Natural killer cell (primary cell): ENCODE measurements at regions not wholly inside any gene's neighbourhood (a gene's known extent, or its start where the extent isn't known, plus 50 kb on each side); places are given as distances from the start of the nearest gene placed in this dataset.

Experiments
- ATAC-seq, 3 donors: fragments of 150-1000 bp in 2 of 3; fragments of 200-7000 bp in 1 of 3; cut with Tn5 transposase; 1 replicate in 1 of 3; 2 replicates in 2 of 3; pipeline ENCODE4 v1.10.0; 2021; ENCODE audit warnings: mild to moderate bottlenecking in 2 of 3, moderate library complexity in 2 of 3
- DNase-seq, 2 donors: peaks; one replicate each; pipeline versions ENCODE4 v3.0.0 to v3.0.0-alpha.2; 2013 to 2021; ENCODE audit warnings: mixed read lengths in 1 of 2
- H3K27ac ChIP-seq: one replicate; pipeline ENCODE4 v1.5.1; 2013; ENCODE audit warnings: mild to moderate bottlenecking, low read length
- H3K27me3 ChIP-seq: one replicate; pipeline ENCODE4 v1.6.1; 2013; ENCODE audit warnings: low read length; ENCODE audit not compliant: control insufficient read depth, insufficient read depth
- H3K36me3 ChIP-seq: one replicate; pipeline ENCODE4 v1.6.1; 2013; ENCODE audit warnings: low read length; ENCODE audit not compliant: control insufficient read depth, insufficient read depth
- H3K4me1 ChIP-seq: one replicate; pipeline ENCODE4 v1.6.1; 2013; ENCODE audit warnings: low read length; ENCODE audit not compliant: control insufficient read depth, insufficient read depth
- H3K4me3 ChIP-seq: one replicate; pipeline ENCODE4 v1.5.1; 2013; ENCODE audit warnings: low read length
- H3K9me3 ChIP-seq: one replicate; pipeline ENCODE4 v1.6.1; 2013; ENCODE audit warnings: low read length; ENCODE audit not compliant: control insufficient read depth, insufficient read depth
- H3K27ac Mint-ChIP-seq, 2 donors: one replicate each; pipeline ENCODE4 v1.8.0; 2022; ENCODE audit warnings: mild to moderate bottlenecking in 2 of 2, mixed read lengths in 2 of 2, moderate library complexity in 1 of 2
- H3K27me3 Mint-ChIP-seq, 2 donors: one replicate each; pipeline ENCODE4 v1.8.0; 2022; ENCODE audit warnings: low read depth in 2 of 2, mixed read lengths in 2 of 2
- H3K36me3 Mint-ChIP-seq: one replicate; pipeline ENCODE4 v1.8.0; 2022; ENCODE audit warnings: mixed read lengths
- H3K4me1 Mint-ChIP-seq, 2 donors: one replicate each; pipeline ENCODE4 v1.8.0; 2022; ENCODE audit warnings: mixed read lengths in 2 of 2
- H3K4me3 Mint-ChIP-seq: one replicate; pipeline ENCODE4 v1.8.0; 2022; ENCODE audit warnings: mild to moderate bottlenecking, moderate library complexity, mixed read lengths
- H3K9me3 Mint-ChIP-seq, 2 donors: one replicate each; pipeline ENCODE4 v1.8.0; 2022; ENCODE audit warnings: mixed read lengths in 2 of 2
- CTCF ChIP-seq: fragments of 200-600 bp; IDR thresholded peaks from one replicate; pipeline ENCODE4 v1.8.0; 2022; ENCODE audit warnings: antibody characterized with exemption
- WGBS: methylation state at CpG from one replicate; pipeline ENCODE4 v1.1.7; 2013; ENCODE audit warnings: missing lambda C conversion rate; ENCODE audit not compliant: insufficient coverage; 5-methylcytosine and 5-hydroxymethylcytosine counted together
- intact Hi-C: fragments of 100-400 bp; cut with micrococcal nuclease; formaldehyde crosslinking; loops from one replicate; pipeline ENCODE4 v1.14.2; 2022

- Mint-ChIP-seq H3K4me3 (no peak overlapping the region), H3K9me3 (peaks cover 12 to 18% of the 10 kb centered on the region in 2 donors), H3K36me3 (no peaks in the 10 kb centered on the region), H3K27ac (no peak overlapping the region), H3K4me1 (no peaks in the 10 kb centered on the region), H3K27me3 (no peaks in the 10 kb centered on the region)
- no peaks in the 10 kb centered on the region for H3K27me3 ChIP-seq
- 83% methylated on average over 1 of the region's 2 CpGs for WGBS
- H3K4me1 ChIP-seq, result no peaks in the 10 kb centered on the region
- H3K27ac ChIP-seq, result no peak overlapping the region
- ATAC-seq (no peak), DNase-seq (no peak)
- no peaks in the 10 kb centered on the region for H3K36me3 ChIP-seq
- no peak overlapping the region for H3K4me3 ChIP-seq
- intact Hi-C loops, result no loop called here
- no peak for TF ChIP-seq CTCF
- peaks cover 7% of the 10 kb centered on the region for H3K9me3 ChIP-seq
Measured at GRCh38 chr4:181798536-181798935, 444.7 kb upstream of the TENM3 start.

- 94% methylated on average over 10 of the region's 10 CpGs for WGBS
Measured at GRCh38 chr4:181799561-181800069, 443.6 kb upstream of the TENM3 start.

GRCh38 chr4:181802207-181802606, 441.0 kb upstream of the TENM3 start:
- intact Hi-C loops, result no loop called here
- 80% methylated on average over 1 of the region's 2 CpGs for WGBS
- no peaks in the 10 kb centered on the region for H3K36me3 Mint-ChIP-seq
- DNase-seq (no peak), ATAC-seq (no peak)
- Histone ChIP-seq H3K36me3 (no peaks in the 10 kb centered on the region), H3K4me1 (no peaks in the 10 kb centered on the region), H3K27ac (no peak overlapping the region), H3K9me3 (peaks cover 3% of the 10 kb centered on the region), H3K27me3 (no peaks in the 10 kb centered on the region), H3K4me3 (no peak overlapping the region)
- no peaks in the 10 kb centered on the region for H3K4me1 Mint-ChIP-seq
- peaks cover 9 to 14% of the 10 kb centered on the region in 2 donors for H3K9me3 Mint-ChIP-seq
- H3K27ac Mint-ChIP-seq, result no peak overlapping the region
- no peak overlapping the region for H3K4me3 Mint-ChIP-seq
- H3K27me3 Mint-ChIP-seq, result no peaks in the 10 kb centered on the region
- no peak for TF ChIP-seq CTCF

More at GRCh38 chr4:181799561-181800069, 443.6 kb upstream of the TENM3 start:
- Histone ChIP-seq H3K9me3 (peaks cover 7% of the 10 kb centered on the region), H3K4me1 (no peaks in the 10 kb centered on the region), H3K27ac (no peak overlapping the region), H3K4me3 (no peak overlapping the region), H3K36me3 (no peaks in the 10 kb centered on the region), H3K27me3 (no peaks in the 10 kb centered on the region)
- Mint-ChIP-seq H3K4me3 (no peak overlapping the region), H3K27me3 (no peaks in the 10 kb centered on the region), H3K36me3 (no peaks in the 10 kb centered on the region), H3K4me1 (no peaks in the 10 kb centered on the region), H3K9me3 (peaks cover 12 to 18% of the 10 kb centered on the region in 2 donors), H3K27ac (no peak overlapping the region)
- no peak for TF ChIP-seq CTCF
- intact Hi-C loops, result no loop called here
- DNase-seq, result no peak
- no peak for ATAC-seq

- no peak overlapping the region for H3K4me3 Mint-ChIP-seq
Measured at GRCh38 chr4:181807771-181808170, 435.4 kb upstream of the TENM3 start.

More at GRCh38 chr4:181807771-181808170, 435.4 kb upstream of the TENM3 start:
- DNase-seq (no peak), ATAC-seq (no peak)
- no peaks in the 10 kb centered on the region for H3K4me1 ChIP-seq
- intact Hi-C loops, result no loop called here
- no peak overlapping the region for H3K27ac ChIP-seq
- H3K4me1 Mint-ChIP-seq, result no peaks in the 10 kb centered on the region
- H3K27ac Mint-ChIP-seq, result no peak overlapping the region
- H3K27me3 Mint-ChIP-seq, result no peaks in the 10 kb centered on the region
- peaks cover 11 to 14% of the 10 kb centered on the region in 2 donors for H3K9me3 Mint-ChIP-seq
- no peaks in the 10 kb centered on the region for H3K9me3 ChIP-seq
- no peak for TF ChIP-seq CTCF
- no peaks in the 10 kb centered on the region for H3K27me3 ChIP-seq
- H3K36me3 ChIP-seq, result no peaks in the 10 kb centered on the region
- H3K4me3 ChIP-seq, result no peak overlapping the region
- no peaks in the 10 kb centered on the region for H3K36me3 Mint-ChIP-seq
